ENCODE measurements at regions not wholly inside any gene's neighbourhood (a gene's known extent, or its start where the extent isn't known, plus 50 kb on each side); places are given as distances from the start of the nearest gene placed in this dataset.
A peak's percentile ranks its signal among the peaks of the same experiment; 100 is the strongest.

DNA sequence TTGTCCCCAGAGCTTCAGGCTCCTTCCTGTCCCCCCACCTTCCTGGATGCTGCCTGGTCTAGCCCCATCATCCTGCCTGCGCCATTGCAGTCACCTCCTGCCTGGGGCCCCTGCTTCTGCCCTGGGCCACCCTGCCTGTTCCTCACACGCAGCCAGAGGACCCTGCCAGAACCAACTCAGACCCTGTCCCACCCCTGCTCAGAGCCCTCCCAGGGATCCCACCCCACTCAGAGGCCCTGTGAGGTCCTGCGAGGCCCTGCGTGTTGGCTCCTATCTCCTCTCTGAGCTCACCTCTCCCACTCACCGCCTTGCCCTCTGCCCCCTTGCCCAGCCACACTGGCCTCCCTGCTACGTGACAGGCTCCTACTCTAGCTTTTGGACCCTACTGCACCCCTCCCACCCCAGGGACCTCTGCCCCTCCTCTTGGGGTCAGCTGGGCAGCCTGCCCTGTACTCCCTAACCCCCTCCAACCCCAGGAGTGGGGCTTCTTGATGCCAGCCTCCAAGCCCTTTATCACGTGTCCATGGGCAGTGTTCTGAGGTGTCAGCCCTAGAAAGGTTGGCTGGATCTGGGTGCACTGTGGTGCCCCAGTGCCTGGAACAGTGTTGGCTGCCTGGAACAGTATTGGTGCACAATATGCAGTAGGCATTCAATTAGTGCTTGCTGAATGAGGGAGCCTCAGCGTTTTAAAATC lies 68.3 kb downstream of the CEBPB start:
- DNase-seq (ENCODE audit: low read depth) = no peak

DNA sequence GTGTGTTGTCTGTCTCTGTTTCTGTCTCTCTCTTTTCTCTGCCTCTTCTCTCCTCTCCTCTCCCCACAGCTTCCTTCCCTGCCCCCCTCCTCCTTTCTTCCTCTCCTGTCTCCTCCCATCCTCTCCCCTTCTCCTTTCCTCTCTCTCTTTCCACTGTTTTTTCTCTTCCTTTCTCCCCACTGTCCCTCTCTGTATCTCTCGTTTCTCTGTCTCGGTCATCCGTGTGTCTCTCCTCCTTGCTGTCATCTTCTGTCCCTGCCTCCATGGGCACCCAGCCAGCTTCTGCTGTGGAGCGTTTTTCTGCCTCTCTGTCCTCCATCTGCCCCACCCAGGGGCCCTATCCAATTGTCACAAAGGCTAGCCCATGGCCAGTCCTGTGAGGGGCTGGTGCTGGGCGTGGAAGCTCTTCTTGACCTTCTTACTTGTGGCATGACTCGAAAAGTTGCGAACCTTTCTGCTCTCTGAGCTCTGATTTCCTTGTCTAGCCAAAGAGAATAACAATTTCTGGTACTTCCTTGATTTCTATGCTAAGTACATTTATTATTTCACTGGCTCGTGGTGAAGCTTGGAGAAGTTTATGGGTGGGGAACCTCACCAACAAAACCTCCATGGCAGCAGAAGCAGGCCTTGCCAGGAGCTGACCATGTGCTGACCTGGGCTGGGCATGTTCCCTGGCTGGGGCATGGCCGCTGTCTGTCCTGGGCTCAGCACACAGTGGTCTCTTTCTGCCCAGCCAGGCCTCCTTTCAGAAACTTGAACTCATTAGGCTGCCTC lies 69.3 kb downstream of the CEBPB start:
- no peak for DNase-seq (ENCODE audit: low read depth)

DNA sequence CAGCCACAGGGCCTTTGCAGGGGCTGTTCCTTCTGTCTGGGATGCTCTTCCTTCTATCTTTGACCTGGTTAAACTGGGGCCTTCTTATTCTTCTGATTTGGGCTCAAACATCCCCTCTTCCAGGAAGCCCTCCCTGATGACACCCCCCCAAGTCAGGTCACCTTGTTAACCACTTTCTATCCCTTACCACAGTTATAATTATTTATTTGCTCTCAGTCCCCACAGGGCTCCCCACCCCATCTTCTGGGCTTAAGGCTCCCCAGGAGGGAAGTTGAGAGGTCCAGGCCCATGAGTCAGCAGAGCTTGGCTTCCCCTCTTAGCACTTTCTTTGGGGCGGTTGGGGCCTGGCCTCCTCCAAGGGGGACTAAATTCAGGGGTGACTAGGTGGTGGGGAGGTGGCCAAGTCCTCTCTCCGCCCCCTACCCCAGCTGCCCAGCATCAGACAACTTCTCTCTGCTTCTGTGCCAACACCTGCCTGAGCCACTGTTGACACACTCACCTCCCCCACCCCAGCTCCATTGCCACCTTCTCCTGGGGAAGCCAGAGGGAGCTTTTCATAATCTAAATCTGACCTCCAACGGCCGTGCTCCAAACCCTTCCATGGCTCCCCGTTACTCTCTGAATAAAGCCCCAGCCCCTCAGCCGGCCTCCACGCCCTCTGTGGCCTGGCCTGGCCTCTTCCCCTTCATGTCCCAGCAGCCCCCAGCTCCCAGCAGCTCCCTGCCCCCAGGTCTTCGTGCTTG lies 70.0 kb downstream of the CEBPB start:
- DNase-seq (ENCODE audit: low read depth) = no peak

- no peak for DNase-seq (ENCODE audit: low read depth)
These were observed 71.0 kb downstream of the CEBPB start for GRCh38 chr20:50261471-50262212.

- DNase-seq (ENCODE audit: low read depth) = no peak
These were observed 73.2 kb downstream of the CEBPB start for GRCh38 chr20:50263831-50264230.

- DNase-seq (ENCODE audit: low read depth) = no peak
These were observed 74.0 kb downstream of the CEBPB start for GRCh38 chr20:50264534-50265145.

DNA sequence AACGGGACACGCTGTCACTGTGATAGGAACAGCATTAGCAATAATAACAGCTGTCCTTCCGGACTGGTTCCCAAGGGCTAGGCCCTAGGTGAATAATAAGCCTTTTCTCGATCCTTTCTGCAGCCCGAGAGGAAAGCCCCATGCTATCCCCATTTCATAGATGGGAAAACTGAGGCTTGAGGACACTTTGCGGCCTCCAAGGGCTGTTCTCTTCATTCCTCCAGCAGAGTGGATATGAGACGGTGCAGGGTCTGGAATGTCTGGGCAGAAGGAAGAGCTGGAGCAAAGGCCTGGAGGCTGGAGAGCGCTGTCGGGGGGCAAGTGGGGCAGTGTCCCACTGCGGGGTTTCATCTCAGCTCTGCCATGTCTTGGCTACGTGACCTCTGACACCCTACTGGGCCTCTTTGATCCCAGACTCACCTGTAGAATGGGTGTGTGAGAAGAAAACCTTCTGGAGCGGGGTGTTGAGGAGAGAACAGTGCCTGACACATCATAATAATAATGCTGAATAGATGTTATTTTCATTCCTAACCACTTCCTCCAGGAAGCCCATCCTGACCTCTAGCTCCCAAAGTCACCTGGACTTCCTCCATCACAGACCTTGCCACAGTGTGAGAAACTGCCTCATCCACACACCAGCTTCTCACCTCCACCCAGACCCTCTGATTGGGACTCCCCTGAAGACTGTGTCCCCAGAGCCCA lies 74.8 kb downstream of the CEBPB start:
- no peak for DNase-seq (ENCODE audit: low read depth)

GRCh38 chr20:50266293-50267040 lies 75.8 kb downstream of the CEBPB start:
- DNase-seq (ENCODE audit: low read depth) = no peak

- DNase-seq (ENCODE audit: low read depth) = peak; percentile 68
These were observed 76.6 kb downstream of the CEBPB start for GRCh38 chr20:50267041-50267865.

- no peak for DNase-seq (ENCODE audit: low read depth)
These were observed 77.2 kb downstream of the CEBPB start for GRCh38 chr20:50267866-50268219.

GRCh38 chr20:50269091-50270033 lies 78.7 kb downstream of the CEBPB start:
- no peak for DNase-seq (ENCODE audit: low read depth)

DNA sequence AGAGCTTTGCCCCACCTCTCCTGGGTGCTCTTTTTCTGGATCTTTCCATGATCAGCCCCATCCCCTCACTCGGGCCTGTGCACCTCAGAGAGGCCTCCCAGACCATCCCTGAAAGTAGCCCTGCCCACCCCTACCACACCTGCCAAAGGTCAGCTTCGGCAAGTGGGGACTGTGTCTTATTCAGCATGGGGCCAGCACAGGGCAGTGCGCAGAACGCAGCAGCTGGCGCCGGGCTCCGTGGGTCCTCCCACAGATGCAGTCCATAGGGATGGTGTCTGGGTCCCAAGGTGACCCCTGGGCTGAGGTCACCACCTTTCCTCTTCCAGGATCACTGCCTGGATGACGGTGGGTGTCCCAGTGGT lies 79.4 kb downstream of the CEBPB start:
- no peak for DNase-seq (ENCODE audit: low read depth)

- no peak for DNase-seq (ENCODE audit: low read depth)
These were observed 79.9 kb downstream of the CEBPB start for GRCh38 chr20:50270569-50270968.

DNA sequence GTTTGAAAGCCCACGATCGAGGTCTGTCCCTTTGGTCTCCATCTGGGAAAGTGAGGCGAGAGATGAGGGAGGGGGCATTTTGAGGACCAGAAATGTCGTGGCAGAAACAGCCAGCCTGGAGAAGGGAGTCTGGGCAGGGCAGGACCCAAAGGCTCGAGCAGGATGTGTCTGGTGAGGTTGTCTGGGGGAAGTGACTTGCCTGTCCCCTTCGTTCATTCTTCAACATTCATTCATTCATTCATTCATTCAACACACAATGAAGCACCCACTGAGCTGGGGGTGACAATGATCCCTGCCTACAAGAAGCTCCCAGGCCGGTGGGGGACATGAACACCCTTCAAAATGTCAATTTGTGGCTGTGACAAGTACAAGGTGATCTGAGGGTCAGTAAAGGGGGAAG lies 80.5 kb downstream of the CEBPB start:
- no peak for DNase-seq (ENCODE audit: low read depth)

DNA sequence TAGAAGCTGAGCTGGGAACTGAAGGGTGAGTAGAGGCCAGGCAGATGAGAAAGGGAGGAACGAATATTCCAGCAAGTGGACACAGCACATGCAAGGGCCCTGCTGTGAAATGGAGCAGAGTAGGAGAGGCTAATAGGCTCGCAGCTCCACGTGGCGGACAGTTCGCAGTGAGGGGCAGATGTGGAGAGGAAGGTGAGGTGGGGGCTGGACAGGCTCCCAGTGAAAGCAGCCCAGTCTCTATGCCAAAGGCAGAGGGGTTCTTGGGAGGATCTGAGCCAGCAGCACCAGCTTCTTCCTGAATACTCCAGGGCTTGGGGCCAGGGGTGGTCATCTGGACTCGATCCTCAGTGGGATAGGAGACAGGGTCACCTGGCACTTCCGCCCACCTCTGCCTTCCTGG lies 81.0 kb downstream of the CEBPB start:
- DNase-seq (ENCODE audit: low read depth) = no peak

DNA sequence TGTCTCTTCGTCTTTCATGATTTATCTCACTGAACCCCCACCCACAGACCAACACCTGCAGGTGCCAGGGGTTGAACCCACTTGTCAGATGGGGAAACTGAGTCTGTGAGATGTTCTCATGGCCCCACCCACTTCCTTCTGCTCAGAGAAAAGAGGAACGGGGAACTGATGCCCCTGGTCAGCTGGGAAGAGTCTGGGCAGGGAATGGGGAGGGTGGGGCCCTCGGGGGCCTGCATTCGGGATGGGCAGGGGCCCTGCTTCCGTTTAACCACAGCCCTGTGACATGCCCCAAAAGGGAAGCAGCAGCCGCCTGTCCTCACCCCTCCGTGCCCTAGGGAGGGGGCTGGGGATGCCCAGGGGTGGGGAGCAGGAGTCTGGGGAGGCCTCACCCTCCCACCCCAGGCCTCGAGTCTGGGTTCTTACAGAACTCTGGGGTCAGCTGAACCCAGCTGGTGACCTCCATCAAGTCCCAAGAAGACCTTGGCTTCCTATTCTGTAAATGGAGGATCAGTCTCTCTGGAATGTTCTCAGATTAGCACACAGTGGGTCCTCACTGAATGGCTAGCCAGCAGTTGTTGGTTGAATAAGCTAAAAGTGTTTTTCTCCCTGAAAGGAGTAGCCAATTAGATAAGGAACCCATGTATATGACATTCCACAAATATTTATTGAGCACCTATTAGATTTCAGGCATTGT lies 81.5 kb downstream of the CEBPB start:
- DNase-seq (ENCODE audit: low read depth) = no peak

- DNase-seq (ENCODE audit: low read depth) = no peak
These were observed 82.3 kb downstream of the CEBPB start for GRCh38 chr20:50272724-50273446.
